Naive thymus-derived CD8-positive, alpha-beta T cell (primary cell): ENCODE measurements at regions not wholly inside any gene's neighbourhood (a gene's known extent, or its start where the extent isn't known, plus 50 kb on each side); places are given as distances from the start of the nearest gene placed in this dataset.
"Not testable (repeated sequence)": the region's sequence is repeated elsewhere in the genome, so short reads cannot be mapped to it uniquely, and the experiment has no call there.

Experiments used
- ATAC-seq, 2 donors: fragments of 150-1000 bp; cut with Tn5 transposase in 1 of 2; sonication (Bioruptor Pico), chemical (Tn5 transposase) in 1 of 2; 1 replicate in 1 of 2; 2 replicates in 1 of 2; pipeline ENCODE4 v1.10.0; 2021; ENCODE audit warnings: mild to moderate bottlenecking in 2 of 2, moderate library complexity in 2 of 2
- POLR2A ChIA-PET: fragments of 350-600 bp; sonication (Branson Sonifier 250); formaldehyde crosslinking; loops from one replicate; lab custom pipeline; 2021; ENCODE audit warnings: antibody characterized with exemption; lab: Charles Lee
- DNase-seq, 10 donors: peaks; one replicate each; pipeline versions ENCODE4 v3.0.0 to v3.0.0-alpha.2; 2020 to 2022
- H3K27ac Mint-ChIP-seq, 10 donors: one replicate each; pipeline ENCODE4 v1.8.0; 2020 to 2022; ENCODE audit warnings: mild to moderate bottlenecking in 10 of 10, mixed read lengths in 10 of 10, moderate library complexity in 4 of 10, inconsistent platforms in 1 of 10
- H3K27me3 Mint-ChIP-seq, 5 donors: one replicate each; pipeline ENCODE4 v1.8.0; 2021 to 2022; ENCODE audit warnings: mixed read lengths in 5 of 5
- H3K36me3 Mint-ChIP-seq, 3 donors: one replicate each; pipeline ENCODE4 v1.8.0; 2020 to 2022; ENCODE audit warnings: mixed read lengths in 3 of 3, mild to moderate bottlenecking in 2 of 3, inconsistent platforms in 1 of 3
- H3K4me1 Mint-ChIP-seq, 4 donors: one replicate each; pipeline ENCODE4 v1.8.0; 2021 to 2022; ENCODE audit warnings: mixed read lengths in 4 of 4
- H3K4me3 Mint-ChIP-seq, 10 donors: one replicate each; pipeline ENCODE4 v1.8.0; 2020 to 2022; ENCODE audit warnings: mild to moderate bottlenecking in 10 of 10, mixed read lengths in 10 of 10, moderate library complexity in 6 of 10, inconsistent platforms in 1 of 10
- H3K9me3 Mint-ChIP-seq, 9 donors: one replicate each; pipeline ENCODE4 v1.8.0; 2020 to 2022; ENCODE audit warnings: mixed read lengths in 9 of 9, mild to moderate bottlenecking in 3 of 9, inconsistent platforms in 1 of 9, moderate library complexity in 1 of 9

DNA sequence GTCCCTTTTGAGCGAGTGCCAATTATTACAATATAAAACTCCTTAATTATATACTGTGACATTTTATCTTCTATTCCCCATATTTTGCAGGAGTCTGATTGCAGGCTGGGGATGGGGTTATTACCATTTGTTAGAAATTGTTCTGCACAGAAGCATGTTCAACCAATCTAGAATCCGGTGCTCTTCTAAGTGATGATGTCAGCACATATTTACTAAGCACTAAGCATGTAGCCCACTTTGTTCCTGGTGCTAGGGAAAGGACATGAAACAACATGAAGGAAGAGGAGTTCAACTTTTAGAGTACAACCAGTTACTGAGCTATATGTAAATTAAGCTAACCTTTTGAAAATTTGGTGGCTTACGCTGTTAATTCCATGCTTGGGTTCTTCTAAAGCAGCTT, 52.8 kb upstream of the IL1RAPL2 start:
- DNase-seq (no peak), ATAC-seq (no peak)
- Mint-ChIP-seq H3K27ac (no peak overlapping the region), H3K36me3 (no peaks in the 10 kb centered on the region), H3K4me1 (no peaks in the 10 kb centered on the region), H3K9me3 (peaks cover 0 to 3% (median 0%) of the 10 kb centered on the region in 9 donors), H3K4me3 (no peak overlapping the region), H3K27me3 (peaks cover 0 to 3% (median 0%) of the 10 kb centered on the region in 5 donors)
- POLR2A ChIA-PET, result no interaction called here

DNA sequence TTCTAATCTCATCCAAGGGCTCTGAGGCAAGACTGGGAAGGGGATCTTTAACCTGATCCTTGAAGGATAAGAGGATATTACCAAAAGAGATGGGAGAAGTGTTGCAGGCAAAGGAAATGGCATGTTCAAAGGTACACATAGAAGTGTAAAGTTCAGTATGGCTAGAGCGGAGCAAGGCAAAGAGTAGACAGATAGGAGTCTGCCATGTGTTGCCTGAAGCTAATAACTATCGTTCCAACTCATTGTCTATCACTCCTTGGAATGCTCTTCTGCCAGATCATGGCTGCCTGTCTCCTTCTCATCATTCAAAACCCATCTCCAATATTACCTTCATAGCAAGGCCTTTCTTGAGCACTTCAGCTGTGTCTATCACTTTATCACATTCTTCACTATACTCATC, 55.2 kb upstream of the IL1RAPL2 start:
- POLR2A ChIA-PET, result no interaction called here
- Mint-ChIP-seq H3K4me1 (no peaks in the 10 kb centered on the region), H3K4me3 (no peak overlapping the region), H3K27me3 (peaks cover 0 to 3% (median 0%) of the 10 kb centered on the region in 5 donors), H3K36me3 (no peaks in the 10 kb centered on the region), H3K9me3 (peaks cover 0 to 3% (median 0%) of the 10 kb centered on the region in 9 donors), H3K27ac (no peak overlapping the region)
- DNase-seq (no peak), ATAC-seq (no peak)

DNA sequence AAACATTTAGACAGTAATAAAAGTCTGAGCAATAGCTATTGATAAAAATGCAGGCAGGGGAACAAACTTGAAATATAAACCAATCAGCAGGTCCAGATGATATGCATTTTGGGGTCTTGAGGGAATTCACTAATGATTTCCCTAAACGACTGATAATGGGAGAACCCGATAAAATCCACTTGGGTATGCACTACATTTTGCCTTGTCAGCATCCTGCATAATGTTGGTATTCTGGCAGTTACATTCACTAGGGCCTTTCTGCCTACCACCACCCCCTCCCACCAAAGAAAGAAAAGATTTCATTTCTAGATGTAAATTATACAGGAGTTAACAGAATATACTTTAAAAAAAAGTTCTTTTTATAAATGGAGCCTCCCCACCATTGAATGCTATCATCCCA, 63.5 kb upstream of the IL1RAPL2 start:
- Mint-ChIP-seq H3K27me3 (no peaks in the 10 kb centered on the region), H3K4me1 (no peaks in the 10 kb centered on the region), H3K36me3 (no peaks in the 10 kb centered on the region), H3K9me3 (no peaks in the 10 kb centered on the region), H3K27ac (no peak overlapping the region), H3K4me3 (no peak overlapping the region)
- no peak for ATAC-seq
- no peak for DNase-seq
- POLR2A ChIA-PET, result no interaction called here

DNA sequence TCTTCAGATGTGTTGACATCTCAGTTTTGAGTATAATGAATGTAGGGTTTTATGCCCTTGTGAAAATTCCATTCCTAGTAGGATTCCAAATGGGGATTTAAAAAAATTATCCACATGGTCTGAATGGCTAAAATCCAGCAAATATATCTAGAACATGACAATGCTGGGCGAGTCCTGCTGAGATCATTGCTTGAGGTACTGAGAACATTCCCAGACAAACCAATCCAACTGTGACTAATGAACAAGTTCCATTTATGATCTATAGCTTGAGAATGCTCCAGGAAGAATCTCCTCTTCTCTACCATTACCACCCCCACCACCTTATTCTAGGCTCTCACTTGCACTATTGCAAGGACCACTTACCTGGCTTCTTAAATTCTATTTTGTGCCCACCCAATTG, 77.2 kb upstream of the IL1RAPL2 start:
- no peak for ATAC-seq
- peaks cover 1 to 12% (median 3%) of the 10 kb centered on the region in 5 donors for H3K27me3 Mint-ChIP-seq

DNA sequence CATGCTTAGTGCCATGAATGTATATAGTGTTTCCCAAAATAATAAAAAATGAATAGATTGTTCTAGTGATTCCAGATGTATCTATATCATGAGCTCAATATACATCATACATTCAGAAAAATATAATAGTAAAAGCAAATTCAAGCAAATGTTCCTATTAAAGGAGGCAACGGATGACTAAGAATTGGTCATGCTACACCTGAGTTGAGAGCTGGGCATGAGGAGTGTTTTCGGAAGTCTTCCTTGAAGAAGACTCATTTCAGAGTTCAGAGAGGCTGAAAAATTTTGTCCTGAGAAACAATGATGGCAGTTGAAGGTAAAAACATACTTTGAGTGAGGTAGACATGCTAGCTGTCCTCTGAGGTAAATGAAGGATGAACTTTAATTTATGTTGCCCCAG, 79.3 kb upstream of the IL1RAPL2 start:
- no peak overlapping the region for H3K27ac Mint-ChIP-seq
- POLR2A ChIA-PET, result no interaction called here
- no peaks in the 10 kb centered on the region for H3K36me3 Mint-ChIP-seq
- H3K4me3 Mint-ChIP-seq, result no peak overlapping the region
- H3K27me3 Mint-ChIP-seq, result peaks cover 0 to 7% (median 2%) of the 10 kb centered on the region in 5 donors
- H3K9me3 Mint-ChIP-seq, result peaks cover 0 to 4% (median 0%) of the 10 kb centered on the region in 9 donors
- no peak for DNase-seq
- no peak for ATAC-seq
- H3K4me1 Mint-ChIP-seq, result no peaks in the 10 kb centered on the region

More for the DNA sequence above, 77.2 kb upstream of the IL1RAPL2 start:
- Mint-ChIP-seq H3K9me3 (peaks cover 0 to 4% (median 0%) of the 10 kb centered on the region in 9 donors), H3K4me3 (no peak overlapping the region), H3K36me3 (no peaks in the 10 kb centered on the region), H3K27ac (no peak overlapping the region), H3K4me1 (no peaks in the 10 kb centered on the region)
- POLR2A ChIA-PET, result no interaction called here
- no peak for DNase-seq

DNA sequence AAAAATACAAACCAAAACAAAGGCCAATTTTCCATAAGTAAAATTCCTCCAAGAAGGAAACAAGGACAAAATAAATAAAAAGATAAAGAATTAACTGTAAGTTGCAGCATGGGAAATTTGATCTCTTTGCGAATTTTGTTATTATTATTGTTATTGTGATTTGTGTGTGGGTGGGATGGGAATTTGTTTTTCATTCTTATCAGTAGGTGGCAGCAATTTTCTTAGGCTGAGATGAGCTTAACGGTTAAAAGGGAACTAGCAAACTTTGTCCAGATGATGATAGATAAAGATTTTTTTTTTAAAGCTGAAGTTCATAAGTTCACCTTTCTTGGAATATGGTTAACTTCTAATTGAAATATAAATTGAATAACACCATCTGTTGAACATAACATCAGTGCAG, 83.2 kb upstream of the IL1RAPL2 start:
- H3K4me3 Mint-ChIP-seq, result no peak overlapping the region
- ATAC-seq, result no peak
- POLR2A ChIA-PET, result no interaction called here

DNA sequence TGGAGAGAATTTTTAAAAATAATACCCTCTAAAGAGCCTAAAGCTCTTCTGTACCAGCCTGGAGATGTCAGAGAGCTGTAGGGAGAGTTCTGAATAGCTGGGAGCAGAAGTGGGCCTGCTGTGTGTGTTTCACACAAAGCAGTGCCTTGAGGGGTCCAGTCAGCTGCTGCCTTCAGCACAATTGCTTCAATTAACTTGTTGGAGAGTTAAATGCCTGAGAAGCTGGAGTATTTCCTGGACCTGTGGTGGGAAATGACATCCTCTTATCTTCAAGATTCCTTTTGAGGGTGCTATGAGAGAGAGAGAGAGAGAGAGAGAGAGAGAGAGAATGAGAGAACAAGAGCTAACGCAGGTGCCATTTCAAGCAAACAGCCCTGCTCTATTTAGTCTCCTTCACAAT, 96.2 kb upstream of the IL1RAPL2 start:
- ATAC-seq (no peak), DNase-seq (no peak)
- POLR2A ChIA-PET, result no interaction called here
- Mint-ChIP-seq H3K4me3 (no peak overlapping the region), H3K27me3 (peaks cover 0 to 14% (median 4%) of the 10 kb centered on the region in 5 donors), H3K27ac (no peak overlapping the region), H3K9me3 (peaks cover 0 to 4% (median 0%) of the 10 kb centered on the region in 9 donors), H3K4me1 (no peaks in the 10 kb centered on the region), H3K36me3 (no peaks in the 10 kb centered on the region)

More for the DNA sequence above, 83.2 kb upstream of the IL1RAPL2 start:
- Mint-ChIP-seq H3K36me3 (no peaks in the 10 kb centered on the region), H3K9me3 (no peaks in the 10 kb centered on the region), H3K27me3 (peaks cover 0 to 7% (median 1%) of the 10 kb centered on the region in 5 donors), H3K4me1 (no peaks in the 10 kb centered on the region), H3K27ac (no peak overlapping the region)
- DNase-seq, result no peak

DNA sequence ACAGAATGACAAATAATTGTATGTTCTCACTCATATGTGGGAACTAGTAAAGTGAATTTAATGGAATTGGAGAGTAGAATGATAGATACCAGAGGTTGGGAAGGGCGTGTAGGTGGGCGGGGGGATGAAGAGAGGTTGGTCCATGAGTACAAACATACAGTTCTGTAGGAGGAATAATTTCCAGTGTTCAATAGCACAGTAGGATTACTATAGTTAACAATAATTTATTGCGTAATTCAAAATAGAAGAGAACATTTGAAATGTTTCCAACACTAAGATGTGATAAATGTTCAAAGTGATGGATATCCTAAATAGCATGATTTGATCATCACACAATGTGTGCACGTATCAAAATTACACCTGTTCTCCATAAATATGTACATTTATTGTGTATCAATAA, 106.2 kb upstream of the IL1RAPL2 start:
- no peak for DNase-seq
- no peak overlapping the region for H3K27ac Mint-ChIP-seq
- H3K36me3 Mint-ChIP-seq, result no peaks in the 10 kb centered on the region
- POLR2A ChIA-PET, result no interaction called here
- no peaks in the 10 kb centered on the region for H3K4me1 Mint-ChIP-seq
- no peak for ATAC-seq
- H3K27me3 Mint-ChIP-seq, result no peaks in the 10 kb centered on the region
- H3K9me3 Mint-ChIP-seq, result peaks cover 0 to 28% (median 10%) of the 10 kb centered on the region in 9 donors
- no peak overlapping the region for H3K4me3 Mint-ChIP-seq

DNA sequence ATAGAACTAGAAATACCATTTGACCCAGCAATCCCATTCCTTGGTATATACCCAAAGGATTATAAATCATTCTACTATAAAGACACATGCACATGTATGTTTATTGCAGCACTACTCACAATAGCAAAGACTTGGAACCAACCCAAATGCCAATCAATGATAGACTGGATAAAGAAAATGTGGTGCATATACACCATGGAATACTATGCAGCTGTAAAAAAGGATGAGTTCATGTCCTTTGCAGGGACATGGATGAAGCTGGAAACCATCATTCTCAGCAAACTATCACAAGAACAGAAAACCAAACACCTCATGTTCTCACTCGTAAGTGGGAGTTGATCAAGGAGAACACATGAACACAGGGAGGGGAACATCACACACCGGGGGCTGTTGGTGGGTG, 108.9 kb upstream of the IL1RAPL2 start:
- H3K27ac Mint-ChIP-seq, result not testable (repeated sequence)

DNA sequence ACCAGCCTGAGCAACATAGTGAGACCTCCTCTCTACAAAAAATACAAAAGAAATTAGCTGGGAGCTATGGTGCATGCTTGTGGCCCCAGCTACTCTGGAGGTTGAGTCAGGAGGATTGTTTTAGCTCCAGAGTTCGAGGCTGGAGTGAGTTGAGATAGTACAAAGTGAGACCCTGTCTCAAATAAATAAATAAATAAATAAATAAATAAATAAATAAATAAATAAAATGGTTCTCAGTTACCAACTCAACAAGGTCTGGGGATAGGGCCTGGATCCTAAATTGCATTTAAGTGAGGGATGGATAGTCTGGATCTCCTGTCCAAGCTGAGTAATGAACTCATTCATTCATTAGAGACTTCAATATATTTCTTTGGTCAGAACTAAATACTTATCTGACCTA, 115.7 kb upstream of the IL1RAPL2 start:
- H3K4me1 Mint-ChIP-seq, result no peaks in the 10 kb centered on the region
- no peak for DNase-seq
- POLR2A ChIA-PET, result no interaction called here
- H3K27me3 Mint-ChIP-seq, result no peaks in the 10 kb centered on the region
- H3K4me3 Mint-ChIP-seq, result no peak overlapping the region
- H3K9me3 Mint-ChIP-seq, result peaks cover 0 to 3% (median 0%) of the 10 kb centered on the region in 9 donors
- ATAC-seq, result no peak
- no peak overlapping the region for H3K27ac Mint-ChIP-seq
- H3K36me3 Mint-ChIP-seq, result no peaks in the 10 kb centered on the region

More for the DNA sequence above, 108.9 kb upstream of the IL1RAPL2 start:
- H3K4me3 Mint-ChIP-seq, POLR2A ChIA-PET, H3K27me3 Mint-ChIP-seq, ATAC-seq, H3K4me1 Mint-ChIP-seq, H3K36me3 Mint-ChIP-seq, DNase-seq: not testable (repeated sequence)
- peaks cover 0 to 28% (median 7%) of the 10 kb centered on the region in 9 donors for H3K9me3 Mint-ChIP-seq

DNA sequence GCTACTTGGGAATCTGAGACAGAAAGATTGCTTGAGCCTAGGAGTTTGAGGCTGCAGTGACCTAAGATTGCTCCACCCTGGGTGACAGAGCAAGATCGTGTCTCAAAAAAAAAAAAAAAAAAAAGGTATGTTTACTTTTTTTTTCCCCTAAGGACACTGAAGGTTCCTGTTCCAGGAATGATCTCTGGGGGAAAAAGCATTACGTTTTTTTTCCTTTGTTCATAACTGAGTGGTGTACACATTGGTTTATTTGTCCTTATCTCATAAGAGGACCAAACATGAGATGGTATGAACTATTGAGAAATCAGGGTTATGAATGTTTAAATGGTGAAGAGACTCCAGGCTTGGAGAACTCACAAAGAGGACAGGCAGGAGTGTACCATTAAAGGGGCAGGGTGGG, 120.4 kb upstream of the IL1RAPL2 start:
- H3K9me3 Mint-ChIP-seq, result no peaks in the 10 kb centered on the region
- H3K4me3 Mint-ChIP-seq, result no peak overlapping the region
- ATAC-seq (no peak), DNase-seq (no peak)
- H3K36me3 Mint-ChIP-seq, result no peaks in the 10 kb centered on the region
- POLR2A ChIA-PET, result no interaction called here
- no peaks in the 10 kb centered on the region for H3K4me1 Mint-ChIP-seq
- no peaks in the 10 kb centered on the region for H3K27me3 Mint-ChIP-seq
- H3K27ac Mint-ChIP-seq, result no peak overlapping the region

DNA sequence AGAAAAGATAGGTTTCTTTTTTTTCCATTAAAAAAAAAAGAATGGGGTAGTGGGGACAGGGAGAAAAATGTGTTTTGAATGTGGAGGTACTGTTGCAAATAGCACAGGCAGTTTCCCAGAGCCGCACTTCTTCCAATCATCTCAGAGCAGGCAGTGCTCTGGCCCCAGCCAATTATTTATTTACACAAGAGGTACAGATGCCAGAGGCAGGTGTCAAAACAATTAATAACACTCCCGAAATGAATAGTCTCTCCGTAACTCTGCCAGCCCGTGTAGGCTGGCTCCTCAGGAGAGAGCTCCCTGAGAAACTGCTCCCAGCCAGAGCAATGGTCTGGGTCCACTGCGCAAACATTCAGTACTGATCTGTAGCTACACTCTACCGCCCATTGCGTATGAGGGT, 130.8 kb upstream of the IL1RAPL2 start:
- Mint-ChIP-seq H3K27ac (no peak overlapping the region), H3K4me3 (no peak overlapping the region), H3K9me3 (no peaks in the 10 kb centered on the region), H3K27me3 (peaks cover 0 to 3% (median 0%) of the 10 kb centered on the region in 5 donors), H3K36me3 (no peaks in the 10 kb centered on the region), H3K4me1 (no peaks in the 10 kb centered on the region)
- ATAC-seq, result no peak
- POLR2A ChIA-PET, result no interaction called here
- no peak for DNase-seq

DNA sequence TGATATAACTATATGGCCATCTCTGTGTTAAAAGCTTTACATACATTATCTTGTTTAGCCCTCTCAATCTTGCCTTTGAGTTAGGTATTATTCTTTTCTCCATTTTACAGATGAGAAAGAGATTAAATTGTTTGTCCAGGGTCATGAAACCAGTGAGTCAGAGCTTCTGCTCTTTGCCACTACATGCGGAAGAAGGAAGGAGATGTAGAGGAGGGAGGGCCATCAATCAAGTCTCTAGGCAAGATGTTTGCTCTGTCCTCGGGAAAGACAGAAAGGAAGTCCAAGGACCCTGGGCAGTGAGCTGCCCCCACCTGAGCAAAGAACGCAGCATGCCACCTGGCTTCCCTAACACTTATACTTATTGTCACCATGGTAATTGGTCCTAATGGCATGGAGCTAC, 133.7 kb upstream of the IL1RAPL2 start:
- Mint-ChIP-seq H3K4me1 (no peaks in the 10 kb centered on the region), H3K4me3 (no peak overlapping the region), H3K9me3 (no peaks in the 10 kb centered on the region), H3K27ac (no peak overlapping the region), H3K36me3 (no peaks in the 10 kb centered on the region), H3K27me3 (no peaks in the 10 kb centered on the region)
- no peak for ATAC-seq
- DNase-seq, result no peak
- POLR2A ChIA-PET, result no interaction called here

DNA sequence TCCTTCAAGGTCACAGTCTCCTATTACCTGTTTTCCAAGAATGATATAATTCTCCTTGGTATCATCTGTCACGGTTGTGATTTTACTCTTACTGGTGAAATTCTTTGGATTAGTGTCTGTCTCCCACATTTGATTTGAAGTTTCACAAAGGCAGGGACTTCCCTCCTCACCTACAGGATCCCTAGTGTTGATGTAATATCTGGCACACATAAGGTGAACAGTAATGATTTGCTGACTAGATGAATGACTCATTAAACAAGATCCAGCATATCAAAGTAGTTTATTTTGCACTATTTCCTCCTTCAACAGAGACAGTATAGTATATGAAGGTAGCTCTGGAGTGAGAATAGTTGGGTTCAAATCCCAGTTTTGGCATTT, 135.3 kb upstream of the IL1RAPL2 start:
- H3K27ac Mint-ChIP-seq, result no peak overlapping the region
- no peaks in the 10 kb centered on the region for H3K9me3 Mint-ChIP-seq
- H3K27me3 Mint-ChIP-seq, result peaks cover 0 to 8% (median 0%) of the 10 kb centered on the region in 5 donors
- POLR2A ChIA-PET, result no interaction called here
- no peak for DNase-seq
- ATAC-seq, result no peak
- H3K4me1 Mint-ChIP-seq, result no peaks in the 10 kb centered on the region
- no peaks in the 10 kb centered on the region for H3K36me3 Mint-ChIP-seq
- H3K4me3 Mint-ChIP-seq, result no peak overlapping the region
